Mesendoderm (in vitro differentiated cells): ENCODE measurements at regions not wholly inside any gene's neighbourhood (a gene's known extent, or its start where the extent isn't known, plus 50 kb on each side); places are given as distances from the start of the nearest gene placed in this dataset.

Experiments
- DNase-seq: peaks from one replicate; pipeline ENCODE4 v3.0.0; 2013
- H2AK5ac ChIP-seq: 2 replicates; pipeline ENCODE4 v1.6.1; 2013; ENCODE audit warnings: low read length, inconsistent platforms
- H2BK120ac ChIP-seq: 2 replicates; pipeline ENCODE4 v1.6.1; 2013; ENCODE audit warnings: low read depth, mild to moderate bottlenecking, low read length, moderate library complexity, mixed read lengths
- H2BK15ac ChIP-seq: replicated peaks from 2 replicates; pipeline ENCODE4 v1.6.1; 2013; ENCODE audit warnings: low read depth, mild to moderate bottlenecking, moderate library complexity
- H2BK5ac ChIP-seq: 2 replicates; pipeline ENCODE4 v1.6.1; 2013; ENCODE audit warnings: low read length, inconsistent platforms
- H3K18ac ChIP-seq: 2 replicates; pipeline ENCODE4 v1.6.1; 2013; ENCODE audit warnings: mild to moderate bottlenecking, low read length, mixed read lengths
- H3K23ac ChIP-seq: one replicate; pipeline ENCODE4 v1.6.1; 2013; ENCODE audit warnings: low read length
- H3K27ac ChIP-seq: 2 replicates; pipeline ENCODE4 v1.5.1; 2013; ENCODE audit warnings: low read depth, mild to moderate bottlenecking, inconsistent platforms, low read length, moderate library complexity
- H3K27me3 ChIP-seq: 2 replicates; pipeline ENCODE4 v1.6.1; 2013; ENCODE audit warnings: low read length, control low read depth, mild to moderate bottlenecking, inconsistent platforms; ENCODE audit not compliant: insufficient read depth, poor library complexity
- H3K36me3 ChIP-seq: 2 replicates; pipeline ENCODE4 v1.6.1; 2013; ENCODE audit warnings: low read length, inconsistent platforms; ENCODE audit not compliant: control insufficient read depth, insufficient read depth
- H3K4ac ChIP-seq: one replicate; pipeline ENCODE4 v1.6.1; 2013; ENCODE audit warnings: low read depth, mild to moderate bottlenecking, low read length, moderate library complexity
- H3K4me1 ChIP-seq: 2 replicates; pipeline ENCODE4 v1.6.1; 2013; ENCODE audit warnings: low read depth, low read length, inconsistent platforms; ENCODE audit not compliant: control insufficient read depth
- H3K4me2 ChIP-seq: 2 replicates; pipeline ENCODE4 v1.6.1; 2013; ENCODE audit warnings: low read length
- H3K4me3 ChIP-seq: 2 replicates; pipeline ENCODE4 v1.5.1; 2013; ENCODE audit warnings: mild to moderate bottlenecking, low read length
- H3K56ac ChIP-seq: one replicate; pipeline ENCODE4 v1.6.1; 2013; ENCODE audit warnings: low read length
- H3K79me1 ChIP-seq: 2 replicates; pipeline ENCODE4 v1.6.1; 2013; ENCODE audit warnings: low read length, inconsistent platforms
- H3K79me2 ChIP-seq: 2 replicates; pipeline ENCODE4 v1.6.1; 2013; ENCODE audit warnings: mild to moderate bottlenecking, low read length; ENCODE audit not compliant: control insufficient read depth, insufficient read depth
- H3K9ac ChIP-seq: 2 replicates; pipeline ENCODE4 v1.6.1; 2013; ENCODE audit warnings: low read length, inconsistent platforms
- H4K5ac ChIP-seq: one replicate; pipeline ENCODE4 v1.6.1; 2013; ENCODE audit warnings: low read length
- H4K8ac ChIP-seq: one replicate; pipeline ENCODE4 v1.6.1; 2013; ENCODE audit warnings: low read depth, mild to moderate bottlenecking, control low read depth, low read length, moderate library complexity
- WGBS: extraction: QIAGEN DNeasy Blood & Tissue Kit; methylation state at CpG from one replicate; pipeline ENCODE4 v1.1.7; 2013; ENCODE audit warnings: low lambda C conversion rate, missing lambda C conversion rate; ENCODE audit not compliant: insufficient coverage; ENCODE audit errors: extremely low coverage; 5-methylcytosine and 5-hydroxymethylcytosine counted together

DNA sequence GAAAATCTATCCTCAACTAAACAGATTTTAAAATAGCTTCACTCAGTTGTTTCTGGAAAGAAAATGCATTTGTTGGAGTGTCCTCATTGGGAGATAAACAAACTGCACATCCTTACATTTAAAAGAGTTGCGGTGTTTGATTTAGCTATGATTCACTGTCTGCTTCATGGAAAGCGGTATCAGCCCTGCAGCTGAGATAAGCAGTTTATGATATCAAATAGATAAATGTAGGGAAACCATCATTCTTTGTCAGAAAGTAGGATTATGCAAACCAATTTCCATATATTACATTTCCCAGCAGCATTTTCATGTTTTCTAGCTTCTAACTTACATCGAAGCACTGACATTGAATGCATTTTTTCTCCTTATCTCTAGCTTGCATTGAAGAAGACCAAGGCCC lies 698.9 kb downstream of the DIPK2A start:
- H3K4me3 ChIP-seq = no peak overlapping the region
- H3K18ac ChIP-seq = no peak overlapping the region
- H3K27ac ChIP-seq = no peak overlapping the region
- H3K4ac ChIP-seq = no peak overlapping the region
- H2BK15ac ChIP-seq = no peak overlapping the region
- H2BK120ac ChIP-seq = no peak overlapping the region
- no peaks in the 10 kb centered on the region for H3K79me1 ChIP-seq
- H3K9ac ChIP-seq = no peak overlapping the region
- DNase-seq = no peak
- H3K56ac ChIP-seq = no peak overlapping the region
- no peaks in the 10 kb centered on the region for H3K36me3 ChIP-seq
- H2AK5ac ChIP-seq = no peak overlapping the region
- H4K8ac ChIP-seq = no peak overlapping the region
- no peaks in the 10 kb centered on the region for H3K27me3 ChIP-seq
- H2BK5ac ChIP-seq = no peak overlapping the region
- no peaks in the 10 kb centered on the region for H3K4me1 ChIP-seq
- H3K23ac ChIP-seq = no peak overlapping the region
- H3K4me2 ChIP-seq = no peak overlapping the region
- H4K5ac ChIP-seq = no peak overlapping the region
- H3K79me2 ChIP-seq = no peaks in the 10 kb centered on the region
- WGBS = no CpG with 5 or more reads among the region's 3 CpGs

DNA sequence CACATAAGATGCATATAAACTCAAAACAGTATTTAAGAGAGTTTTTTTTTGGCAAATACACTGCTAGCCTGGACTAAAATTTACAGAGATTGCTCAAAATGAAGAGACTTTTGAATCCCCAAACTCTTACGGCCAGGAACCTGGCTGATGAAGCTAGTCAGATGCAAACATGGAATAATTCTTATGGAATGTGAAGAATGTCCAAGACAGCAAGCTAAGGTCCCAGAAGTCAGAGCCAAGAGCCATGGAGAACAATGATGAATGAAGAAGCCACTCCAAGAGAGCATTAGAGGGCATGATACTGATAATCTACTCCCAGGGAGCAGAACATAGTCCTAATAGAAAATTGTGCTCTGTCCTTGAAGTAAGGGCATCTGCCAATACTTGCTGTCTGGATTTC lies 705.5 kb downstream of the DIPK2A start:
- H4K5ac ChIP-seq = no peak overlapping the region
- no peak overlapping the region for H3K23ac ChIP-seq
- H2BK5ac ChIP-seq = no peak overlapping the region
- H2BK15ac ChIP-seq = no peak overlapping the region
- H3K4me2 ChIP-seq = no peak overlapping the region
- H3K79me2 ChIP-seq = no peaks in the 10 kb centered on the region
- H3K4me3 ChIP-seq = no peak overlapping the region
- H3K36me3 ChIP-seq = no peaks in the 10 kb centered on the region
- no peaks in the 10 kb centered on the region for H3K79me1 ChIP-seq
- H3K27ac ChIP-seq = no peak overlapping the region
- no peak overlapping the region for H3K56ac ChIP-seq
- H3K27me3 ChIP-seq = no peaks in the 10 kb centered on the region
- H4K8ac ChIP-seq = no peak overlapping the region
- no peak overlapping the region for H3K4ac ChIP-seq
- DNase-seq = peak; percentile 18
- H3K18ac ChIP-seq = no peak overlapping the region
- no peak overlapping the region for H2AK5ac ChIP-seq
- H2BK120ac ChIP-seq = no peak overlapping the region
- no peak overlapping the region for H3K9ac ChIP-seq
- WGBS = no CpG with 5 or more reads among the region's 1 CpG
- H3K4me1 ChIP-seq = no peaks in the 10 kb centered on the region

DNA sequence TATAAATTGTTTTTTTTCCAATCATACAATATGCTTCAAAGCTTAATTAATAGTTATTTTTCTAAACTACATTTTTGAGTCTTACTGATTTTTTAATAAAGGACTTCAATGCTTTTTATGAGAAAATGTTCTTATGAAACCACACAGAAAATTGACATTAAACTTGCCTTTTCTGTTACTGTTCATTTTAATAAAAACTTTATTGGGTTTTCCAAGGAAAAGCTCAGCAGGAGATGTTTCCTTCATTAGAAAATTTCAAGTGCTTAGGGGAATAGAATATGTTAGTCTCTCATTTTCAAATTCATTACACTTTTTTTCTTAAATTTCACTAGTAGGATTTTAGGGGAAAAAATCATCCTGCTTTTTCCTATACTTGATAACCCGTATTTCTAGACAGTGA lies 711.4 kb downstream of the DIPK2A start:
- H3K56ac ChIP-seq = no peak overlapping the region
- H3K9ac ChIP-seq = no peak overlapping the region
- H2BK120ac ChIP-seq = no peak overlapping the region
- no peaks in the 10 kb centered on the region for H3K27me3 ChIP-seq
- H4K8ac ChIP-seq = no peak overlapping the region
- H3K36me3 ChIP-seq = no peaks in the 10 kb centered on the region
- no peak overlapping the region for H3K23ac ChIP-seq
- no peak overlapping the region for H2BK15ac ChIP-seq
- no peak overlapping the region for H2AK5ac ChIP-seq
- no peak for DNase-seq
- H3K4ac ChIP-seq = no peak overlapping the region
- H2BK5ac ChIP-seq = no peak overlapping the region
- no peaks in the 10 kb centered on the region for H3K79me2 ChIP-seq
- no peak overlapping the region for H3K4me2 ChIP-seq
- H3K79me1 ChIP-seq = no peaks in the 10 kb centered on the region
- H3K4me1 ChIP-seq = no peaks in the 10 kb centered on the region
- no peak overlapping the region for H3K27ac ChIP-seq
- H4K5ac ChIP-seq = no peak overlapping the region
- WGBS = no CpG with 5 or more reads among the region's 1 CpG
- H3K18ac ChIP-seq = no peak overlapping the region
- H3K4me3 ChIP-seq = no peak overlapping the region

DNA sequence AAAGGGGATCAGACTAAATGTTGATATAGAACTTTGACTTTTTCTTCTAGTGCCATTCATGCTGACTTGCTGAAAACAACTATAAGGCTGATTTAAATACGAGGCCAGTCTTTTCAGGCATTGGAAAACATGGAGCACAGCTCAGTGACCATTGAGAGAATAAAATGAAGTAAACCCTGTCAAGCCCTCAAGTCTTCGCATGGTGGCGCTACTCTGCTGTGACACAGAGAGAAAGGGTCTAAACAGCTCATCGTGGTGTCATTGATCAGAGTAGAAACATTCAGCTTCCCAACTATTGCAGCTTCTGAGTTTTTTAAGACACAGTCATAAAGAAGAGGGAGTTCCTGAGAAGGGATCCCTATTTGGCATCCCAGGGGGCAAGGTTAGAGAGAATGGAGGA lies 716.2 kb downstream of the DIPK2A start:
- Histone ChIP-seq H3K4ac (no peak overlapping the region), H3K27me3 (no peaks in the 10 kb centered on the region), H3K79me2 (no peaks in the 10 kb centered on the region), H3K4me2 (no peak overlapping the region), H4K5ac (no peak overlapping the region), H3K18ac (no peak overlapping the region), H3K27ac (no peak overlapping the region), H3K4me1 (no peaks in the 10 kb centered on the region), H2BK5ac (no peak overlapping the region), H3K23ac (no peak overlapping the region), H3K9ac (no peak overlapping the region), H3K79me1 (no peaks in the 10 kb centered on the region), H3K4me3 (no peak overlapping the region), H2BK15ac (no peak overlapping the region), H3K36me3 (no peaks in the 10 kb centered on the region), H4K8ac (no peak overlapping the region), H3K56ac (no peak overlapping the region), H2AK5ac (no peak overlapping the region), H2BK120ac (no peak overlapping the region)
- no CpG with 5 or more reads among the region's 4 CpGs for WGBS
- DNase-seq = peak; percentile 38

DNA sequence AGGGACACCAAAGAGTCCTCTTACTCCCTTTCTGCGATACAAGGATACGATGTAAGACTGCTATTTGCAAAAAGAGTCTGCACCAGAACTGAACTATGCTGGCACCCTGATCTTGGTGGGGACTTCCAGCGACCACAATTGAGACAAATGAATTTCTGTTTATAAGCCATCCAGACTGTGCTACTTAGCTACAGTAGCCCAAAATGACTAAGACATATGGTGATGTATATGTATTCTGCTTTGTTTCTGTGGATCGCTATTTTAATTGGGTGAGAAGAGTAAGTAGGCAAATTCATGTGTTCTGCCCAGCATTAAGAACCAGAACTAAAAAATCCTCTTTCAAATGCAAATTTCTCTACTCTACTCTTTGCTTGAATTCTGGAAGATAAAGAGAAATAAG lies 720.9 kb downstream of the DIPK2A start:
- no peak overlapping the region for H3K4me3 ChIP-seq
- H3K4me1 ChIP-seq = no peaks in the 10 kb centered on the region
- no peaks in the 10 kb centered on the region for H3K36me3 ChIP-seq
- H2BK5ac ChIP-seq = no peak overlapping the region
- H3K9ac ChIP-seq = no peak overlapping the region
- no peak overlapping the region for H3K23ac ChIP-seq
- H3K4me2 ChIP-seq = no peak overlapping the region
- no peak overlapping the region for H4K5ac ChIP-seq
- no peak overlapping the region for H2BK120ac ChIP-seq
- no peak overlapping the region for H3K18ac ChIP-seq
- H3K79me2 ChIP-seq = no peaks in the 10 kb centered on the region
- H3K56ac ChIP-seq = no peak overlapping the region
- no peak for DNase-seq
- no peak overlapping the region for H2AK5ac ChIP-seq
- no peak overlapping the region for H4K8ac ChIP-seq
- H3K4ac ChIP-seq = no peak overlapping the region
- H3K27me3 ChIP-seq = no peaks in the 10 kb centered on the region
- no peak overlapping the region for H2BK15ac ChIP-seq
- no peaks in the 10 kb centered on the region for H3K79me1 ChIP-seq
- WGBS = no CpG with 5 or more reads among the region's 4 CpGs
- H3K27ac ChIP-seq = no peak overlapping the region

DNA sequence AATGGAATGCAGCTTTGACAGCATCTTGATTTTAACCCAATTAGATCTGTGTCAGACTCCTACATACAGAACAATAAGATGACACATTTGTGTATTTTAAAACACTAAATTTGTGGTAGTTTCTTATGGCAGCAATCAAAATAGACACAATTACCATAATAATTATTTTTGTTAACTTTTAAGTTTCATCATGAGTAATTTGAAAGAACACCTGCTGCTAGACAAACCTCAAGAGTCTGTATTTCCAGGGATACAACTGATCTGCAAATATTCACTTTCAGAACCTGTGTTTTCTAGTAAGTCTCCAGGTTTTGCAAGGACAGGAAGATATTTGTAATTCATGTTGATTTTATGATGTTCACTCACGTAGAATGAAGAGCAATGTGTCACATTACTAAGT lies 736.8 kb downstream of the DIPK2A start:
- Histone ChIP-seq H2BK5ac (no peak overlapping the region), H2BK120ac (no peak overlapping the region), H3K4me3 (no peak overlapping the region), H4K5ac (no peak overlapping the region), H2AK5ac (no peak overlapping the region), H3K23ac (no peak overlapping the region), H3K79me1 (no peaks in the 10 kb centered on the region), H3K27ac (no peak overlapping the region), H4K8ac (no peak overlapping the region), H3K4me1 (no peaks in the 10 kb centered on the region), H2BK15ac (no peak overlapping the region), H3K79me2 (no peaks in the 10 kb centered on the region), H3K27me3 (no peaks in the 10 kb centered on the region), H3K9ac (no peak overlapping the region), H3K4ac (no peak overlapping the region), H3K4me2 (no peak overlapping the region), H3K18ac (no peak overlapping the region), H3K56ac (no peak overlapping the region), H3K36me3 (no peaks in the 10 kb centered on the region)
- WGBS = no CpG with 5 or more reads among the region's 1 CpG
- no peak for DNase-seq
